CD14-positive monocyte (primary cell): ENCODE measurements at regions not wholly inside any gene's neighbourhood (a gene's known extent, or its start where the extent isn't known, plus 50 kb on each side); places are given as distances from the start of the nearest gene placed in this dataset.

ENCODE experiments used
- DNase-seq, 3 donors: peaks; one replicate each; pipeline ENCODE4 v3.0.0-alpha.2; 2011 to 2022
- H2AFZ ChIP-seq: 2 replicates; pipeline ENCODE4 v1.6.0; 2012; ENCODE audit warnings: mild to moderate bottlenecking, low read depth, low read length, inconsistent platforms; ENCODE audit not compliant: insufficient read depth, poor library complexity, severe bottlenecking
- H3K27ac ChIP-seq, 2 donors: 1 replicate in 1 of 2; 2 replicates in 1 of 2; pipeline ENCODE4 v1.5.1; 2012 to 2013; ENCODE audit warnings: low read length in 2 of 2, control low read depth in 1 of 2, inconsistent platforms in 1 of 2, low read depth in 1 of 2, mild to moderate bottlenecking in 1 of 2
- H3K27me3 ChIP-seq, 2 donors: one replicate each; pipeline versions ENCODE4 v1.6.0 to v1.6.1; 2011 to 2013; ENCODE audit warnings: low read length in 2 of 2; ENCODE audit not compliant: control insufficient read depth in 2 of 2, insufficient read depth in 2 of 2
- H3K36me3 ChIP-seq, 2 donors: replicated peaks in 1 of 2; 1 replicate in 1 of 2; 2 replicates in 1 of 2; pipeline versions ENCODE4 v1.5.1 to v1.6.1; 2012 to 2013; ENCODE audit warnings: low read length in 2 of 2, control low read depth in 1 of 2, inconsistent platforms in 1 of 2, mild to moderate bottlenecking in 1 of 2; ENCODE audit not compliant: insufficient read depth in 2 of 2, control insufficient read depth in 1 of 2
- H3K4me1 ChIP-seq, 2 donors: 1 replicate in 1 of 2; 2 replicates in 1 of 2; pipeline versions ENCODE4 v1.5.1 to v1.6.1; 2012 to 2013; ENCODE audit warnings: low read length in 2 of 2, control low read depth in 1 of 2, inconsistent platforms in 1 of 2, mild to moderate bottlenecking in 1 of 2, moderate library complexity in 1 of 2; ENCODE audit not compliant: insufficient read depth in 2 of 2, control insufficient read depth in 1 of 2
- H3K4me2 ChIP-seq: replicated peaks from 2 replicates; pipeline ENCODE3; 2012; ENCODE audit warnings: low read length, moderate library complexity, mild to moderate bottlenecking; ENCODE audit not compliant: poor library complexity, severe bottlenecking; ENCODE audit errors: extremely low read depth
- H3K4me3 ChIP-seq, 3 experiments: fragments of 200-600 bp in 1 of 3; sonication (generic) in 1 of 3; replicated peaks in 1 of 3; 1 replicate in 2 of 3; 2 replicates in 1 of 3; pipeline ENCODE4 v1.5.1; 2011 to 2013; ENCODE audit warnings: low read length in 3 of 3, mild to moderate bottlenecking in 3 of 3, control low read depth in 2 of 3, low read depth in 2 of 3, inconsistent platforms in 1 of 3, moderate library complexity in 1 of 3
- H3K79me2 ChIP-seq: 2 replicates; pipeline ENCODE4 v1.6.0; 2012; ENCODE audit warnings: mild to moderate bottlenecking, control low read depth, inconsistent platforms, low read length, moderate library complexity; ENCODE audit not compliant: insufficient read depth
- H3K9ac ChIP-seq: 2 replicates; pipeline ENCODE4 v1.6.0; 2017; ENCODE audit warnings: low read length, mild to moderate bottlenecking; ENCODE audit not compliant: insufficient read depth, poor library complexity, severe bottlenecking
- H3K9me3 ChIP-seq, 2 donors: replicated peaks in 1 of 2; 1 replicate in 1 of 2; 2 replicates in 1 of 2; pipeline versions ENCODE4 v1.5.1 to v1.6.1; 2012 to 2013; ENCODE audit warnings: low read length in 2 of 2, control low read depth in 1 of 2; ENCODE audit not compliant: control insufficient read depth in 1 of 2, insufficient read depth in 1 of 2
- H4K20me1 ChIP-seq: 2 replicates; pipeline ENCODE4 v1.6.0; 2012; ENCODE audit warnings: mild to moderate bottlenecking, low read length, control low read depth, moderate library complexity; ENCODE audit not compliant: insufficient read depth
- H3K27ac Mint-ChIP-seq, 7 donors: one replicate each; pipeline ENCODE4 v1.8.0; 2020; ENCODE audit warnings: mild to moderate bottlenecking in 7 of 7, mixed read lengths in 7 of 7, moderate library complexity in 6 of 7, inconsistent platforms in 2 of 7
- H3K27me3 Mint-ChIP-seq, 3 donors: one replicate each; pipeline ENCODE4 v1.8.0; 2021 to 2022; ENCODE audit warnings: low read depth in 3 of 3, mild to moderate bottlenecking in 3 of 3, mixed read lengths in 3 of 3, moderate library complexity in 3 of 3, inconsistent platforms in 1 of 3
- H3K36me3 Mint-ChIP-seq, 2 donors: one replicate each; pipeline ENCODE4 v1.8.0; 2020; ENCODE audit warnings: mixed read lengths in 2 of 2, inconsistent platforms in 1 of 2, mild to moderate bottlenecking in 1 of 2
- H3K4me1 Mint-ChIP-seq: one replicate; pipeline ENCODE4 v1.8.0; 2020; ENCODE audit warnings: mild to moderate bottlenecking, mixed read lengths
- H3K4me3 Mint-ChIP-seq, 2 donors: one replicate each; pipeline ENCODE4 v1.8.0; 2020; ENCODE audit warnings: mild to moderate bottlenecking in 2 of 2, mixed read lengths in 2 of 2, moderate library complexity in 1 of 2
- H3K9me3 Mint-ChIP-seq, 7 donors: one replicate each; pipeline ENCODE4 v1.8.0; 2020 to 2022; ENCODE audit warnings: mixed read lengths in 7 of 7, mild to moderate bottlenecking in 6 of 7, moderate library complexity in 6 of 7, inconsistent platforms in 2 of 7
- CTCF ChIP-seq: fragments of 200-600 bp; IDR thresholded peaks from one replicate; pipeline ENCODE4 v1.8.0; 2022; ENCODE audit warnings: antibody characterized with exemption, mild to moderate bottlenecking
- WGBS: methylation state at CpG from one replicate; pipeline ENCODE4 v1.1.5; 2013; ENCODE audit warnings: missing lambda C conversion rate; ENCODE audit not compliant: insufficient coverage; 5-methylcytosine and 5-hydroxymethylcytosine counted together
- intact Hi-C, 2 donors: fragments of 100-400 bp; cut with micrococcal nuclease; formaldehyde crosslinking; loops; one replicate each; pipeline versions ENCODE4 v1.15.0 to v1.15.1; 2023

DNA sequence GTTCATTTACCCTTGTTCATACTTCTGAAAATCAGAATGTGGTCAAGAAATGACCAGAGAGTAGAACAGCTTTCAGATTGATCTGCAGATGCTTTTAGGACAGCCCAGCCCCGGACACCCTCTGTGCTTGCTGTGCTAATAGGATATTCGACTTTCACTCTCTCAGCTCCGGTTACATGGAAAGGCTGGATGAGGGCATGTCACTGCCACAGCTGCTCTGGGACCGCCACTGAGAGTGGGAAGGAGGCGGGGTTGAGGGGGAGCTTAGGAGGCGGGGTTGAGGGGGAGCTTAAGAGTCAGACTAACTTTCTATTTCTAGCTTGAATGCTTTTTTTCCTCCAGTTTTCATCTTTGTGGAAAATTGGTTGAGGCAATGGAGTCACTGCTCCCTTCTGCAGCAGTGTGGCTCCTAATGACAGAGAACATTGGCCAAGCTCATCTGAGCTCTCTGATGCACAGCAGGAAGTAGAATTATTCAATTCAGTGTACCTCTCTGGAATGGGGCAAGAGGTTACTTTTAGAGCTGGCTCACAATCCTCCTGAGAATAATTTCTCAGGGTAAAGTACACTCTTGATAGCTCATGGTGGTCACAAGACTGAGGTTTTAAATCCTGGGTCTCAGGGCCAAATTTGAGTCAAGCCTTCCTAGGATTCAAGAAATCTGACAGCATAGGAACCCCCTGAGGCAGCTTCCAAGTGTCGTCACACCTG is 74.6 kb upstream of the NPAS1 start:
- Mint-ChIP-seq H3K27ac (peak overlapping the region in 3 of 7 donors; percentile 21 to 49 (median 30)), H3K36me3 (peaks cover 48 to 58% of the 10 kb centered on the region in 2 donors), H3K4me1 (no peaks in the 10 kb centered on the region), H3K4me3 (no peak overlapping the region), H3K27me3 (no peaks in the 10 kb centered on the region), H3K9me3 (peaks cover 0 to 1% (median 0%) of the 10 kb centered on the region in 7 donors)
- H3K27ac ChIP-seq = no peak overlapping the region
- no peak for DNase-seq
- H3K9ac ChIP-seq = no peak overlapping the region
- no peaks in the 10 kb centered on the region for H3K9me3 ChIP-seq
- no peaks in the 10 kb centered on the region for H3K27me3 ChIP-seq
- WGBS = 100% methylated on average over 2 of the region's 7 CpGs
- peaks cover 4% of the 10 kb centered on the region for H3K79me2 ChIP-seq
- intact Hi-C loops = no loop called here
- H3K4me1 ChIP-seq = no peaks in the 10 kb centered on the region
- peaks cover 7% of the 10 kb centered on the region for H4K20me1 ChIP-seq
- peaks cover 7 to 73% of the 10 kb centered on the region in 2 donors for H3K36me3 ChIP-seq
- no peak overlapping the region for H3K4me2 ChIP-seq
- TF ChIP-seq CTCF = no peak
- H3K4me3 ChIP-seq = no peak overlapping the region
- H2AFZ ChIP-seq = no peak overlapping the region

DNA sequence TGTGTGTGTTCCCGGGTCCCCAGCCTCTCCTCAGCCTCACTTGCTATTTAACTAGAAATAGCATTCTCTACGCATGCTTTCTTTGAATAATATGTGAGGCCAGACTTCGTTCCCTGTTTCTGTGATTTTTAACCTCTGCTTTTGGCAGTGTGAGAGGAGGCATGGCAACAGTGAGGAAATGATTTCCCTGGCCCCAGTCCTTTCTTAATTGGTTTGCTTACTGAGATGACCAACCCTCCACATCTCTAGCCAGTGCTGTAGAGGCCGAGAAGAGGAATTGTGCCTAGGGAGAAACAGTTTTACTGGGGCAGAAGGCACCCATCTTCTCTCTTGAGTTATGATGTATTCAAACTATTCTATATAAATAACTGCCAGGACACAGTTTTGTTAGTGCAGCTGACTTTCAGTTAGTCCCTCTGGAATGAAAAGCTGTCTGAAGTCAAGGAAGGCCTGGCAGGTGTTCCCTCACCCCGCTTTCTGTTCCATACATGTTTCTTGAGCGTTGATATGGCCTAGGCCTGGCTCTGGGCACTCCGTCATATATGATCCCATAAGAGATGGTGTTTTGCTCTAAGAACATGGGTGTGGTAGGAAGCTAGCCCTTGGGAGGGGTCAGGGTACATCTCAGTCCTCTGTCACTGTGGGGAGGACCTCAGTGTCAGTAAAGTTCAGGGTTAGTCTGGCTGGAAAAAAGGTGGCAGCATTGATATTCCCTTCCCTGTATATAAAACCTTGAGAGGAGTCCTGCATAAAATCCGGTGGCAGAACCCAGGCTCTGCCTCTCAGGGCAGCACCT is 73.7 kb upstream of the NPAS1 start:
- Mint-ChIP-seq H3K4me1 (no peaks in the 10 kb centered on the region), H3K27me3 (no peaks in the 10 kb centered on the region), H3K9me3 (peaks cover 0 to 1% (median 0%) of the 10 kb centered on the region in 7 donors), H3K36me3 (peaks cover 47 to 53% of the 10 kb centered on the region in 2 donors), H3K4me3 (no peak overlapping the region), H3K27ac (peak overlapping the region in 2 of 7 donors; percentile 16 to 69)
- H2AFZ ChIP-seq = no peak overlapping the region
- no peak for TF ChIP-seq CTCF
- no peak overlapping the region for H3K27ac ChIP-seq
- peaks cover 7 to 73% of the 10 kb centered on the region in 2 donors for H3K36me3 ChIP-seq
- no peak for DNase-seq
- peaks cover 7% of the 10 kb centered on the region for H4K20me1 ChIP-seq
- H3K27me3 ChIP-seq = no peaks in the 10 kb centered on the region
- H3K9me3 ChIP-seq = no peaks in the 10 kb centered on the region
- H3K4me2 ChIP-seq = no peak overlapping the region
- peaks cover 4% of the 10 kb centered on the region for H3K79me2 ChIP-seq
- WGBS = 82% methylated on average over 3 of the region's 8 CpGs
- H3K9ac ChIP-seq = no peak overlapping the region
- H3K4me3 ChIP-seq = no peak overlapping the region
- no peaks in the 10 kb centered on the region for H3K4me1 ChIP-seq
- intact Hi-C loops = no loop called here
